Mucosa of descending colon (tissue), 3 donors: ENCODE measurements at regions not wholly inside any gene's neighbourhood (a gene's known extent, or its start where the extent isn't known, plus 50 kb on each side); places are given as distances from the start of the nearest gene placed in this dataset.

ENCODE experiments used
- ATAC-seq: fragments of 200-7000 bp; cut with Tn5 transposase; one replicate; pipeline ENCODE4 v1.9.1; 2020; ENCODE audit warnings: mild to moderate bottlenecking, moderate library complexity
- DNase-seq, 3 donors: peaks; one replicate each; pipeline ENCODE4 v3.0.0-alpha.2; 2020
- H3K36me3 ChIP-seq: fragments of 200-600 bp; one replicate; pipeline ENCODE4 v1.8.0; 2021; ENCODE audit warnings: low read depth, mild to moderate bottlenecking
- H3K4me1 ChIP-seq: fragments of 200-600 bp; one replicate; pipeline ENCODE4 v1.8.0; 2021; ENCODE audit warnings: low read depth, mild to moderate bottlenecking
- H3K4me3 ChIP-seq: fragments of 200-600 bp; one replicate; pipeline ENCODE4 v1.8.0; 2021; ENCODE audit warnings: mild to moderate bottlenecking
- H3K9me3 ChIP-seq: fragments of 200-600 bp; one replicate; pipeline ENCODE4 v1.8.0; 2021; ENCODE audit warnings: mild to moderate bottlenecking
- CTCF ChIP-seq: fragments of 200-600 bp; IDR thresholded peaks from one replicate; pipeline ENCODE4 v1.8.0; 2022; ENCODE audit warnings: antibody characterized with exemption, mild to moderate bottlenecking
- intact Hi-C, 2 donors: fragments of 100-400 bp; cut with DNase I in 1 of 2; cut with micrococcal nuclease in 1 of 2; formaldehyde crosslinking; loops; one replicate each; pipeline versions ENCODE4 v1.11.0 to v1.11.1; 2022; cut with DNase I, micrococcal nuclease
- donor health status: DM: no; HTN: no; CAD: no; lungs with moderate emphysema.
- donor health status: DM: no; HTN: no; CAD: no.
- donor health status: DM: no; HTN: yes; CAD: no.

GRCh38 chr7:17448479-17449423, 150.3 kb downstream of the AHR start:
- peaks cover 12% of the 10 kb centered on the region for H3K9me3 ChIP-seq
- H3K4me1 ChIP-seq, result no peaks in the 10 kb centered on the region
- DNase-seq, result no peak
- intact Hi-C loops, result no loop called here
- TF ChIP-seq CTCF, result no peak
- H3K36me3 ChIP-seq, result no peaks in the 10 kb centered on the region
- ATAC-seq, result no peak
- no peak overlapping the region for H3K4me3 ChIP-seq

GRCh38 chr7:17456541-17456940, 158.1 kb downstream of the AHR start:
- intact Hi-C loops, result no loop called here
- no peak for ATAC-seq
- TF ChIP-seq CTCF, result no peak
- Histone ChIP-seq H3K36me3 (no peaks in the 10 kb centered on the region), H3K9me3 (no peaks in the 10 kb centered on the region), H3K4me3 (no peak overlapping the region), H3K4me1 (no peaks in the 10 kb centered on the region)
- no peak for DNase-seq

- Histone ChIP-seq H3K9me3 (no peaks in the 10 kb centered on the region), H3K4me1 (no peaks in the 10 kb centered on the region), H3K4me3 (no peak overlapping the region), H3K36me3 (no peaks in the 10 kb centered on the region)
- no peak for ATAC-seq
- intact Hi-C loops, result no loop called here
- no peak for DNase-seq
- no peak for TF ChIP-seq CTCF
Measured at GRCh38 chr7:17460001-17460400, 161.5 kb downstream of the AHR start.

GRCh38 chr7:17460665-17461064, 162.2 kb downstream of the AHR start:
- H3K4me3 ChIP-seq, result no peak overlapping the region
- no peaks in the 10 kb centered on the region for H3K4me1 ChIP-seq
- DNase-seq, result no peak
- ATAC-seq, result no peak
- intact Hi-C loops, result no loop called here
- no peaks in the 10 kb centered on the region for H3K9me3 ChIP-seq
- TF ChIP-seq CTCF, result no peak
- H3K36me3 ChIP-seq, result no peaks in the 10 kb centered on the region

- H3K36me3 ChIP-seq, result no peaks in the 10 kb centered on the region
- intact Hi-C loops, result no loop called here
- TF ChIP-seq CTCF, result no peak
- no peak overlapping the region for H3K4me3 ChIP-seq
- H3K9me3 ChIP-seq, result no peaks in the 10 kb centered on the region
- H3K4me1 ChIP-seq, result no peaks in the 10 kb centered on the region
- no peak for ATAC-seq
- no peak for DNase-seq
Measured at GRCh38 chr7:17462131-17462631, 163.7 kb downstream of the AHR start.
